A549 (cell line): ENCODE measurements at regions not wholly inside any gene's neighbourhood (a gene's known extent, or its start where the extent isn't known, plus 50 kb on each side); places are given as distances from the start of the nearest gene placed in this dataset.

ENCODE experiments used
- ATAC-seq, 2 experiments: fragments of 200-7000 bp in 1 of 2; fragments of >200 bp in 1 of 2; cut with Nextera tagmentation in 1 of 2; cut with Tn5 transposase in 1 of 2; 3 replicates each; pipeline versions ENCODE4 v1.8.0 to v1.9.1; 2018 to 2020; ENCODE audit warnings: mild to moderate bottlenecking in 1 of 2, moderate library complexity in 1 of 2
- CTCF ChIA-PET: fragments of 300-600 bp; sonication (Branson Sonifier 250); formaldehyde crosslinking; extraction: SDS; loops from one replicate; lab custom pipeline; 2021; ENCODE audit warnings: antibody characterized with exemption, inconsistent platforms; lab: Yijun Ruan, JAX
- POLR2A ChIA-PET: fragments of 350-600 bp; formaldehyde crosslinking; extraction: SDS; loops from one replicate; lab custom pipeline; 2021; ENCODE audit warnings: antibody characterized with exemption, inconsistent platforms; lab: Yijun Ruan, JAX
- DNase-seq, 2 experiments: peaks; one replicate each; pipeline versions ENCODE4 v3.0.0 to v3.0.0-alpha.2; 2011 to 2016; ENCODE audit warnings: low read depth in 1 of 2, low spot score in 1 of 2
- FAIRE-seq: peaks from 2 replicates; lab custom pipeline; 2011; peaks lifted over from hg19 to GRCh38; lab: Jason Lieb, UNC
- H3K27ac ChIP-seq, 2 experiments: fragments of >200 bp; sonication (Bioruptor Twin); formaldehyde crosslinking; 3 replicates each; pipeline ENCODE4 v1.5.1; 2016 to 2017
- H3K4me1 ChIP-seq: fragments of >200 bp; sonication (Bioruptor Twin); formaldehyde crosslinking; 3 replicates; pipeline ENCODE4 v1.6.1; 2016
- H3K4me2 ChIP-seq: fragments of >200 bp; sonication (Bioruptor Twin); formaldehyde crosslinking; 3 replicates; pipeline ENCODE4 v1.6.1; 2016
- H3K4me3 ChIP-seq: fragments of >200 bp; sonication (Bioruptor Twin); formaldehyde crosslinking; 3 replicates; pipeline ENCODE4 v1.5.1; 2016
- H3K9me3 ChIP-seq: fragments of >200 bp; sonication (Bioruptor Twin); formaldehyde crosslinking; 3 replicates; pipeline ENCODE4 v1.6.1; 2016
- BHLHE40 ChIP-seq: IDR thresholded peaks from 2 replicates; pipeline ENCODE4 v1.6.1; 2012; ENCODE audit warnings: low read depth, low read length, inconsistent platforms
- CBX2 ChIP-seq: fragments of 200-600 bp; sonication (generic); IDR thresholded peaks from 2 replicates; pipeline ENCODE4 v1.6.1; 2016; ENCODE audit warnings: low read depth, mild to moderate bottlenecking, borderline replicate concordance
- CBX8 ChIP-seq: fragments of 200-600 bp; sonication (generic); IDR thresholded peaks from 2 replicates; pipeline ENCODE4 v1.6.1; 2016
- CEBPB ChIP-seq, 2 experiments: fragments of >200 bp in 1 of 2; sonication (Bioruptor Twin) in 1 of 2; formaldehyde crosslinking in 1 of 2; IDR thresholded peaks; 2 replicates each; pipeline ENCODE4 v1.6.1; 2012 to 2016
- CHD2 ChIP-seq: fragments of 150-350 bp; IDR thresholded peaks from 2 replicates; pipeline ENCODE4 v1.6.1; 2014; ENCODE audit warnings: low read length; ENCODE audit not compliant: partially characterized antibody
- EHF ChIP-seq: fragments of 250-450 bp; sonication (Bioruptor Pico); IDR thresholded peaks from 2 replicates; pipeline ENCODE4 v1.5.0; 2020; ENCODE audit warnings: mild to moderate bottlenecking
- FOSB ChIP-seq: fragments of 250-450 bp; sonication (Bioruptor Pico); IDR thresholded peaks from 2 replicates; pipeline ENCODE4 v1.5.0; 2020; ENCODE audit warnings: mild to moderate bottlenecking, moderate library complexity
- FOSL2 ChIP-seq, 2 experiments: fragments of 450-650 bp in 1 of 2; fragments of >200 bp in 1 of 2; sonication (Bioruptor Twin) in 1 of 2; formaldehyde crosslinking; IDR thresholded peaks; 2 replicates each; pipeline versions ENCODE4 v1.5.0 to v1.6.1; 2016 to 2020; ENCODE audit warnings: mild to moderate bottlenecking in 1 of 2, moderate library complexity in 1 of 2
- FOXS1 ChIP-seq: fragments of 250-450 bp; sonication (Bioruptor Pico); IDR thresholded peaks from 2 replicates; pipeline ENCODE4 v1.5.0; 2020; ENCODE audit warnings: mild to moderate bottlenecking, moderate library complexity
- HOXA7 ChIP-seq: fragments of 250-450 bp; sonication (Bioruptor Pico); IDR thresholded peaks from 2 replicates; pipeline ENCODE4 v1.5.0; 2020; ENCODE audit warnings: mild to moderate bottlenecking, moderate library complexity
- JUN ChIP-seq, 2 experiments: fragments of >200 bp; sonication (Bioruptor Twin); formaldehyde crosslinking; IDR thresholded peaks; 2 replicates in 1 of 2; 3 replicates in 1 of 2; pipeline ENCODE4 v1.6.1; 2016 to 2017
- KDM5A ChIP-seq: fragments of 200-600 bp; sonication (generic); IDR thresholded peaks from 2 replicates; pipeline ENCODE4 v1.6.1; 2016; ENCODE audit warnings: antibody characterized with exemption, mild to moderate bottlenecking
- MAFK ChIP-seq: fragments of 450-650 bp; IDR thresholded peaks from 2 replicates; pipeline ENCODE4 v1.6.1; 2014; ENCODE audit not compliant: partially characterized antibody
- MAZ ChIP-seq: fragments of 150-350 bp; IDR thresholded peaks from 2 replicates; pipeline ENCODE4 v1.6.1; 2014; ENCODE audit warnings: antibody characterized with exemption, low read depth, low read length, borderline replicate concordance
- NFE2L2 ChIP-seq: fragments of 150-350 bp; conservative IDR thresholded peaks from 2 replicates; pipeline ENCODE4 v1.6.1; 2014; ENCODE audit warnings: low read length
- NPAS2 ChIP-seq: fragments of 250-450 bp; sonication (Bioruptor Pico); IDR thresholded peaks from 2 replicates; pipeline ENCODE4 v1.8.0; 2022; ENCODE audit warnings: mild to moderate bottlenecking, moderate library complexity, borderline replicate concordance
- PHF8 ChIP-seq: fragments of 200-600 bp; sonication (generic); IDR thresholded peaks from 2 replicates; pipeline ENCODE4 v1.6.1; 2016; ENCODE audit warnings: low read depth, mild to moderate bottlenecking, antibody characterized with exemption, moderate library complexity, borderline replicate concordance
- POLR2A ChIP-seq: IDR thresholded peaks from 2 replicates; pipeline ENCODE4 v1.6.1; 2012; ENCODE audit warnings: mild to moderate bottlenecking, low read length
- POLR2AphosphoS2 ChIP-seq: conservative IDR thresholded peaks from 2 replicates; pipeline ENCODE4 v1.6.1; 2012; ENCODE audit warnings: low read length, improper control_type of control experiment, inconsistent platforms
- RCOR1 ChIP-seq: fragments of 150-350 bp; IDR thresholded peaks from 2 replicates; pipeline ENCODE4 v1.6.1; 2014; ENCODE audit warnings: antibody characterized with exemption, low read length, low read depth
- REST ChIP-seq: fragments of 200-600 bp; sonication (generic); IDR thresholded peaks from 2 replicates; pipeline ENCODE4 v1.6.1; 2016; ENCODE audit warnings: antibody characterized with exemption, mild to moderate bottlenecking, moderate library complexity
- RFX5 ChIP-seq: fragments of 450-650 bp; IDR thresholded peaks from 2 replicates; pipeline ENCODE4 v1.7.1; 2014; ENCODE audit warnings: antibody characterized with exemption, mild to moderate bottlenecking, moderate library complexity
- TP53 ChIP-seq: fragments of 250-450 bp; sonication (Bioruptor Pico); IDR thresholded peaks from 2 replicates; pipeline ENCODE4 v1.5.0; 2021; ENCODE audit warnings: mild to moderate bottlenecking, moderate library complexity
- USF2 ChIP-seq: fragments of 450-650 bp; IDR thresholded peaks from 2 replicates; pipeline ENCODE4 v1.6.1; 2014; ENCODE audit warnings: antibody characterized with exemption
- WGBS: methylation state at CpG from one replicate; pipeline ENCODE4 v1.1.6; 2017; ENCODE audit errors: missing lambda C conversion rate; 5-methylcytosine and 5-hydroxymethylcytosine counted together

- no peak for TF ChIP-seq HOXA7
- TF ChIP-seq PHF8, result no peak
- TF ChIP-seq CEBPB (IDR thresholded peaks at IDR 0.05), result no peak
These were observed 608.7 kb downstream of the TFAP2A start (continued) for GRCh38 chr6:9806195-9806594.

GRCh38 chr6:9801249-9801754 lies 613.6 kb downstream of the TFAP2A start:
- 68% methylated on average over 11 of the region's 11 CpGs for WGBS
- Histone ChIP-seq H3K4me1 (no peaks in the 10 kb centered on the region), H3K9me3 (no peaks in the 10 kb centered on the region), H3K27ac (no peak overlapping the region), H3K4me2 (no peak overlapping the region), H3K4me3 (no peak overlapping the region)
- DNase-seq (no peak), ATAC-seq (no peak), FAIRE-seq (no peak)
- no peak for TF ChIP-seq JUN (IDR thresholded peaks at IDR 0.05)
- no peak for TF ChIP-seq RFX5
- TF ChIP-seq RCOR1, result no peak
- TF ChIP-seq EHF (CRISPR knock-in tag), result no peak
- no peak for TF ChIP-seq CBX8
- no peak for TF ChIP-seq MAFK
- ChIA-PET CTCF (no interaction called here), POLR2A (no interaction called here)

GRCh38 chr6:9799582-9799981 lies 615.3 kb downstream of the TFAP2A start:
- ChIA-PET CTCF (no interaction called here), POLR2A (no interaction called here)
- FAIRE-seq, result no peak
- no peak overlapping the region for H3K27ac ChIP-seq
- no peaks in the 10 kb centered on the region for H3K4me1 ChIP-seq
- TF ChIP-seq FOSL2 (IDR thresholded peaks at IDR 0.05) (no peak), FOSL2 (CRISPR knock-in tag; IDR thresholded peaks at IDR 0.05) (no peak), POLR2A (no peak), KDM5A (no peak), POLR2AphosphoS2 (no peak), FOXS1 (no peak)
- H3K4me3 ChIP-seq, result no peak overlapping the region
- no peaks in the 10 kb centered on the region for H3K9me3 ChIP-seq
- no peak overlapping the region for H3K4me2 ChIP-seq
- ATAC-seq, result no peak
- no peak for DNase-seq

GRCh38 chr6:9796827-9797226 lies 618.0 kb downstream of the TFAP2A start:
- FAIRE-seq (no peak), ATAC-seq (no peak)
- 43% methylated on average over 2 of the region's 2 CpGs for WGBS
- Histone ChIP-seq H3K4me1 (no peaks in the 10 kb centered on the region), H3K4me3 (no peak overlapping the region), H3K9me3 (no peaks in the 10 kb centered on the region)
- TF ChIP-seq TP53 (no peak), CBX2 (no peak), USF2 (no peak), NFE2L2 (no peak), HOXA7 (no peak), FOSB (CRISPR knock-in tag) (no peak), BHLHE40 (no peak), CHD2 (no peak), NPAS2 (CRISPR knock-in tag) (no peak), REST (no peak), MAZ (no peak)
- TF ChIP-seq, all 56 proteins: peak for 0
- CTCF ChIA-PET, result interaction anchor here (0.6 kb wide), 2 partner anchors 30 to 412 kb away, joined by 3 to 5 read pairs; no protein-coding TSS in a partner anchor
- no peak overlapping the region for H3K27ac ChIP-seq
- POLR2A ChIA-PET, result no interaction called here
- no peak for DNase-seq
- no peak overlapping the region for H3K4me2 ChIP-seq
